IMR-90 (cell line): ENCODE measurements at regions not wholly inside any gene's neighbourhood (a gene's known extent, or its start where the extent isn't known, plus 50 kb on each side); places are given as distances from the start of the nearest gene placed in this dataset.

Source experiments
- ATAC-seq: fragments of 200-7000 bp; cut with Tn5 transposase; 2 replicates; pipeline ENCODE4 v1.9.1; 2020; ENCODE audit warnings: low read depth, mild to moderate bottlenecking, moderate library complexity
- BruUV-seq: library from RNA; stranded (reverse); fragments of 400-500 nt; replicated peaks from 2 replicates; lab custom pipeline; 2021; lab: Mats Ljungman, UMichigan
- CTCF ChIA-PET: fragments of 300-600 bp; formaldehyde crosslinking; extraction: SDS; loops from one replicate; lab custom pipeline; 2021; ENCODE audit warnings: antibody characterized with exemption; lab: Yijun Ruan, JAX
- POLR2A ChIA-PET: fragments of 300-600 bp; sonication (Branson Sonifier 250); formaldehyde crosslinking; loops from one replicate; lab custom pipeline; 2022; ENCODE audit warnings: antibody characterized with exemption; ENCODE audit not compliant: unreplicated experiment; lab: Charles Lee
- DNase-seq: peaks from one replicate; pipeline ENCODE4 v3.0.0; 2013
- H2AFZ ChIP-seq: replicated peaks from 2 replicates; pipeline ENCODE3; 2013; ENCODE audit warnings: low read length, mild to moderate bottlenecking; ENCODE audit not compliant: poor library complexity
- H2AK5ac ChIP-seq: 2 replicates; pipeline ENCODE4 v1.6.1; 2013; ENCODE audit warnings: low read depth, low read length, inconsistent platforms
- H2AK9ac ChIP-seq: replicated peaks from 2 replicates; pipeline ENCODE3; 2013; ENCODE audit warnings: mild to moderate bottlenecking, low read depth, low read length, moderate library complexity; ENCODE audit not compliant: poor library complexity
- H2BK120ac ChIP-seq: 2 replicates; pipeline ENCODE4 v1.6.1; 2013; ENCODE audit warnings: low read depth, low read length, inconsistent platforms
- H2BK15ac ChIP-seq: 3 replicates; pipeline ENCODE4 v1.6.1; 2013; ENCODE audit warnings: low read depth, low read length, inconsistent platforms
- H2BK20ac ChIP-seq: 2 replicates; pipeline ENCODE4 v1.6.1; 2013; ENCODE audit warnings: low read depth, mild to moderate bottlenecking, inconsistent platforms, low read length, moderate library complexity
- H2BK5ac ChIP-seq: 2 replicates; pipeline ENCODE4 v1.6.1; 2013; ENCODE audit warnings: mild to moderate bottlenecking, low read depth, low read length, inconsistent platforms; ENCODE audit not compliant: poor library complexity, severe bottlenecking
- H3K14ac ChIP-seq: replicated peaks from 2 replicates; pipeline ENCODE4 v1.6.1; 2013; ENCODE audit warnings: low read depth, low read length, inconsistent platforms
- H3K18ac ChIP-seq: 2 replicates; pipeline ENCODE4 v1.6.1; 2013; ENCODE audit warnings: low read depth, low read length, control low read depth
- H3K23ac ChIP-seq: 2 replicates; pipeline ENCODE4 v1.6.1; 2013; ENCODE audit warnings: low read depth, low read length, inconsistent platforms
- H3K27ac ChIP-seq: 2 replicates; pipeline ENCODE4 v1.5.1; 2013; ENCODE audit warnings: mild to moderate bottlenecking, control low read depth, low read length; ENCODE audit not compliant: insufficient read depth
- H3K27me3 ChIP-seq: 2 replicates; pipeline ENCODE4 v1.6.1; 2013; ENCODE audit warnings: low read length; ENCODE audit not compliant: control insufficient read depth, insufficient read depth
- H3K36me3 ChIP-seq: 2 replicates; pipeline ENCODE4 v1.6.1; 2013; ENCODE audit warnings: low read length, mixed read lengths; ENCODE audit not compliant: control insufficient read depth, insufficient read depth
- H3K4ac ChIP-seq: 2 replicates; pipeline ENCODE4 v1.6.1; 2013; ENCODE audit warnings: low read depth, low read length, inconsistent platforms
- H3K4me1 ChIP-seq: 2 replicates; pipeline ENCODE4 v1.6.1; 2013; ENCODE audit warnings: low read length, mixed read lengths; ENCODE audit not compliant: control insufficient read depth, insufficient read depth
- H3K4me2 ChIP-seq: 2 replicates; pipeline ENCODE4 v1.6.1; 2013; ENCODE audit warnings: low read depth, mild to moderate bottlenecking, control low read depth, low read length, moderate library complexity
- H3K4me3 ChIP-seq: 2 replicates; pipeline ENCODE4 v1.5.1; 2013; ENCODE audit warnings: low read depth, mild to moderate bottlenecking, control low read depth, low read length, moderate library complexity; ENCODE audit not compliant: insufficient read depth
- H3K56ac ChIP-seq: 2 replicates; pipeline ENCODE4 v1.6.1; 2013; ENCODE audit warnings: low read length, inconsistent platforms; ENCODE audit not compliant: insufficient read depth; ENCODE audit errors: extremely low read depth
- H3K79me1 ChIP-seq, 2 experiments: 2 replicates each; pipeline ENCODE4 v1.6.1; 2013; ENCODE audit warnings: low read length in 2 of 2, inconsistent platforms in 1 of 2, low read depth in 1 of 2
- H3K9ac ChIP-seq: 2 replicates; pipeline ENCODE4 v1.6.1; 2013; ENCODE audit warnings: low read depth, low read length, control low read depth
- H3K9me1 ChIP-seq: 2 replicates; pipeline ENCODE4 v1.6.1; 2013; ENCODE audit warnings: low read length, inconsistent platforms; ENCODE audit not compliant: insufficient read depth
- H3K9me3 ChIP-seq: 2 replicates; pipeline ENCODE4 v1.6.1; 2013; ENCODE audit warnings: low read length; ENCODE audit not compliant: control insufficient read depth, insufficient read depth
- H4K20me1 ChIP-seq: 2 replicates; pipeline ENCODE4 v1.6.1; 2013; ENCODE audit warnings: low read length, inconsistent platforms; ENCODE audit not compliant: insufficient read depth
- H4K5ac ChIP-seq: 2 replicates; pipeline ENCODE4 v1.6.1; 2013; ENCODE audit warnings: mild to moderate bottlenecking, low read depth, low read length, control low read depth
- H4K8ac ChIP-seq, 2 experiments: 2 replicates each; pipeline ENCODE4 v1.6.1; 2013; ENCODE audit warnings: low read depth in 2 of 2, low read length in 2 of 2, control low read depth in 1 of 2, inconsistent platforms in 1 of 2
- H4K91ac ChIP-seq: 2 replicates; pipeline ENCODE4 v1.6.1; 2013; ENCODE audit warnings: low read depth, low read length, inconsistent platforms; ENCODE audit not compliant: insufficient read depth
- CEBPB ChIP-seq: IDR thresholded peaks from 2 replicates; pipeline ENCODE4 v1.6.1; 2012; ENCODE audit warnings: low read depth, low read length, improper control_type of control experiment
- CHD1 ChIP-seq: IDR thresholded peaks from 2 replicates; pipeline ENCODE4 v1.6.1; 2012; ENCODE audit warnings: low read depth, low read length, improper control_type of control experiment
- WGBS, 2 experiments: methylation state at CpG; one replicate each; pipeline versions ENCODE4 v1.1.5 to v1.1.7; 2013; ENCODE audit warnings: missing lambda C conversion rate in 2 of 2; ENCODE audit not compliant: insufficient read length in 1 of 2; ENCODE audit errors: extremely low coverage in 2 of 2; 5-methylcytosine and 5-hydroxymethylcytosine counted together
- dilution Hi-C: fragments of 300-500 bp; cut with HindIII; formaldehyde crosslinking; loops from one replicate; pipeline ENCODE4 v1.14.3; 2018; ENCODE audit warnings: low sequenced_read_pairs; ENCODE audit not compliant: unreplicated experiment
- in situ Hi-C: fragments of 300-500 bp; cut with MboI; formaldehyde crosslinking; loops from 3 replicates; pipeline ENCODE4 v1.14.3; 2019; ENCODE audit warnings: low sequenced_read_pairs, inconsistent platforms, mixed read lengths
- intact Hi-C: fragments of 100-400 bp; cut with micrococcal nuclease; formaldehyde crosslinking; loops from 2 replicates; pipeline ENCODE4 v1.10.0; 2022

- Histone ChIP-seq H2AFZ (no peak overlapping the region), H3K27ac (no peak overlapping the region), H3K23ac (no peak overlapping the region), H3K4ac (peak overlapping the region; percentile 41; the same call in 1 of the 2 replicates), H4K8ac (peak overlapping the region in 1 of 2 experiments; percentile 2; a peak in 1 of 4 replicates), H3K9ac (no peak overlapping the region), H4K5ac (no peak overlapping the region; the same call in 1 of the 2 replicates), H2AK9ac (no peak overlapping the region), H4K91ac (0 out of 2 replicates have a peak overlapping the region, but pooled peaks have one; percentile 18), H3K36me3 (no peaks in the 10 kb centered on the region), H3K4me3 (no peak overlapping the region), H3K9me3 (no peaks in the 10 kb centered on the region), H3K14ac (no peak overlapping the region), H2BK20ac (peak overlapping the region; percentile 22; the same call in 1 of the 2 replicates), H2BK5ac (no peak overlapping the region), H2BK15ac (peak overlapping the region; percentile 66; the same call in 1 of the 3 replicates), H3K79me1 (no peaks in the 10 kb centered on the region), H3K4me2 (no peak overlapping the region), H3K4me1 (peaks cover 17% of the 10 kb centered on the region), H2BK120ac (peak overlapping the region; percentile 4; the same call in 1 of the 2 replicates), H4K20me1 (no peaks in the 10 kb centered on the region), H3K18ac (peak overlapping the region; percentile 25; the same call in 1 of the 2 replicates), H3K56ac (no peak overlapping the region; the same call in 1 of the 2 replicates), H2AK5ac (peak overlapping the region; percentile 2; the same call in 1 of the 2 replicates), H3K9me1 (no peaks in the 10 kb centered on the region), H3K27me3 (no peaks in the 10 kb centered on the region)
- no peak for TF ChIP-seq CEBPB
- TF ChIP-seq CHD1, result no peak
- DNase-seq, result no peak
- ChIA-PET POLR2A (no interaction called here), CTCF (no interaction called here)
- intact Hi-C loops, result no loop called here
- no TSS peak for BruUV-seq
- in situ Hi-C loops, result no loop called here
- no peak for ATAC-seq
- no CpG with 5 or more reads among the region's 2 CpGs for WGBS, 2 experiments
- dilution Hi-C loops, result no loop called here
Observed at GRCh38 chr5:34509392-34509791, 146.7 kb upstream of the RAI14 start.
